Kidney (tissue), 13 donors: ENCODE measurements at regions not wholly inside any gene's neighbourhood (a gene's known extent, or its start where the extent isn't known, plus 50 kb on each side); places are given as distances from the start of the nearest gene placed in this dataset.
A peak's percentile ranks its signal among the peaks of the same experiment; 100 is the strongest.

Experiments
- DNase-seq, 5 donors: peaks; one replicate each; pipeline ENCODE4 v3.0.0-alpha.2; 2013 to 2020
- FAIRE-seq: peaks from 2 replicates; lab custom pipeline; 2012; peaks lifted over from hg19 to GRCh38; lab: Jason Lieb, UNC
- H3K27ac ChIP-seq, 2 donors: one replicate each; pipeline ENCODE4 v1.7.0; 2013; ENCODE audit warnings: low read depth in 2 of 2, low read length in 2 of 2, inconsistent platforms in 1 of 2
- H3K27me3 ChIP-seq: one replicate; pipeline ENCODE4 v1.7.1; 2013; ENCODE audit warnings: low read length, inconsistent platforms; ENCODE audit not compliant: control insufficient read depth, insufficient read depth
- H3K36me3 ChIP-seq, 3 donors: one replicate each; pipeline versions ENCODE4 v1.7.0 to v1.7.1; 2013; ENCODE audit warnings: low read length in 3 of 3, control low read depth in 1 of 3, inconsistent platforms in 1 of 3; ENCODE audit not compliant: insufficient read depth in 3 of 3, control insufficient read depth in 2 of 3
- H3K4me1 ChIP-seq, 3 donors: one replicate each; pipeline versions ENCODE4 v1.7.0 to v1.7.1; 2013; ENCODE audit warnings: low read length in 3 of 3, inconsistent platforms in 1 of 3, low read depth in 1 of 3; ENCODE audit not compliant: control insufficient read depth in 2 of 3, insufficient read depth in 2 of 3
- H3K4me3 ChIP-seq, 3 donors: one replicate each; pipeline versions ENCODE4 v1.7.0 to v1.8.1; 2013; ENCODE audit warnings: low read length in 3 of 3, control low read depth in 1 of 3, inconsistent platforms in 1 of 3
- H3K9ac ChIP-seq, 3 donors: one replicate each; pipeline versions ENCODE4 v1.7.0 to v1.7.1; 2013; ENCODE audit warnings: low read length in 3 of 3, control low read depth in 1 of 3, inconsistent platforms in 1 of 3
- H3K9me3 ChIP-seq, 3 donors: one replicate each; pipeline versions ENCODE4 v1.7.0 to v1.7.1; 2013; ENCODE audit warnings: low read length in 3 of 3, control low read depth in 1 of 3, inconsistent platforms in 1 of 3; ENCODE audit not compliant: control insufficient read depth in 2 of 3, insufficient read depth in 1 of 3
- intact Hi-C: fragments of 100-400 bp; cut with DNase I; formaldehyde crosslinking; loops from one replicate; pipeline ENCODE4 v1.11.1; 2022
- TF ChIP-seq, protein P1 (sequence below): IDR thresholded peaks from 3 replicates; pipeline ENCODE4 v1.5.1; 2012; ENCODE audit warnings: mild to moderate bottlenecking, moderate library complexity, borderline replicate concordance; ENCODE audit not compliant: insufficient read depth; ENCODE audit errors: extremely low read depth
- donor health status: control.
- donor health status: control.
- donor health status: control.
- donor health status: control.
- donor health status: control.
- donor health status: DM: yes; HTN: yes; CAD: no.
- donor health status: Normal renal cell carcinoma (clear cell type).

DNA sequence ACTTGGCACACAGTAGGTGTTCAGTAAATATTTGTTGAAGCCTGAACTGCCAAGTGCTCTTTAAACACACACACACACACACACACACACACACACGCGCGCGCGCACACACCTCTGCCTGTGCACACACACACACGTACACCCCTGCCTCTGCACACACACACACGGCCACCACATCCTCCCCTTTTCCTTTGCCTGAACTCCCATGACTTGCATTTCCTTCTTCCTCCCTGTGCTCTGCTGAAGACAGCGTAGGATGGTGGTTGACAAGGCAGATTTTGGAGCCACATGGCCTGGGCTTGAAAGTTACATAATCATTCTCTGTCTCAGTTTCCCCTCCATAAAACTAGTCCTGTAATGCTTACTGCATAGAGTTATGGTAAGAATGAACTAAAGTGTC is 712.3 kb downstream of the PTPRU start:
- no peaks in the 10 kb centered on the region for H3K4me1 ChIP-seq
- no peak overlapping the region for H3K9ac ChIP-seq
- H3K36me3 ChIP-seq = no peaks in the 10 kb centered on the region
- H3K27ac ChIP-seq = no peak overlapping the region
- H3K9me3 ChIP-seq = no peaks in the 10 kb centered on the region
- no peak for FAIRE-seq
- no peak overlapping the region for H3K4me3 ChIP-seq
- no peak for DNase-seq
- no peaks in the 10 kb centered on the region for H3K27me3 ChIP-seq
- TF ChIP-seq, protein P1, sequence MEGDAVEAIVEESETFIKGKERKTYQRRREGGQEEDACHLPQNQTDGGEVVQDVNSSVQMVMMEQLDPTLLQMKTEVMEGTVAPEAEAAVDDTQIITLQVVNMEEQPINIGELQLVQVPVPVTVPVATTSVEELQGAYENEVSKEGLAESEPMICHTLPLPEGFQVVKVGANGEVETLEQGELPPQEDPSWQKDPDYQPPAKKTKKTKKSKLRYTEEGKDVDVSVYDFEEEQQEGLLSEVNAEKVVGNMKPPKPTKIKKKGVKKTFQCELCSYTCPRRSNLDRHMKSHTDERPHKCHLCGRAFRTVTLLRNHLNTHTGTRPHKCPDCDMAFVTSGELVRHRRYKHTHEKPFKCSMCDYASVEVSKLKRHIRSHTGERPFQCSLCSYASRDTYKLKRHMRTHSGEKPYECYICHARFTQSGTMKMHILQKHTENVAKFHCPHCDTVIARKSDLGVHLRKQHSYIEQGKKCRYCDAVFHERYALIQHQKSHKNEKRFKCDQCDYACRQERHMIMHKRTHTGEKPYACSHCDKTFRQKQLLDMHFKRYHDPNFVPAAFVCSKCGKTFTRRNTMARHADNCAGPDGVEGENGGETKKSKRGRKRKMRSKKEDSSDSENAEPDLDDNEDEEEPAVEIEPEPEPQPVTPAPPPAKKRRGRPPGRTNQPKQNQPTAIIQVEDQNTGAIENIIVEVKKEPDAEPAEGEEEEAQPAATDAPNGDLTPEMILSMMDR = no peak
- intact Hi-C loops = no loop called here

DNA sequence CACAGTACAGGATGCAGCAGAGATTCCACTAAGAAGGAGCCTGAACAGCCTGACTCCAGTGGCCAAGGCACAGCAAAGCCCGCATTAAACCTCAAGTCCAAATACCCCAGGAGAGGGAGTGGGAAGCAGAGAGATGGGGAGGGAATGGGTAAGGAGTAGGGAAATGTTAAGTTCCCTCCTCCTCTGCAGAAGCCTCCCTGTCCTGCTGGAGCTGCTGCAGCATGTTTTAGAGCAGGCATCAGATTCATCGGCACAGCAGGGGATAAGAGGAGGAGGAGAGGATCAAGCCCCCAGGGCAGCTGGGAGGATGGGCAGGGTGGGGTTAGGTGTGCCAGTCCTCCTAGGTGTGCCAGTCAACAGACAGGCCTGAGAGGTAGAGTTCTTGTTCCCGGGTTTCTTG is 709.7 kb downstream of the PTPRU start:
- no peaks in the 10 kb centered on the region for H3K4me1 ChIP-seq
- DNase-seq (no peak), FAIRE-seq (no peak)
- TF ChIP-seq, protein P1 = no peak
- H3K9ac ChIP-seq = no peak overlapping the region
- no peaks in the 10 kb centered on the region for H3K9me3 ChIP-seq
- no peak overlapping the region for H3K27ac ChIP-seq
- no peaks in the 10 kb centered on the region for H3K27me3 ChIP-seq
- H3K36me3 ChIP-seq = no peaks in the 10 kb centered on the region
- intact Hi-C loops = no loop called here
- H3K4me3 ChIP-seq = no peak overlapping the region

DNA sequence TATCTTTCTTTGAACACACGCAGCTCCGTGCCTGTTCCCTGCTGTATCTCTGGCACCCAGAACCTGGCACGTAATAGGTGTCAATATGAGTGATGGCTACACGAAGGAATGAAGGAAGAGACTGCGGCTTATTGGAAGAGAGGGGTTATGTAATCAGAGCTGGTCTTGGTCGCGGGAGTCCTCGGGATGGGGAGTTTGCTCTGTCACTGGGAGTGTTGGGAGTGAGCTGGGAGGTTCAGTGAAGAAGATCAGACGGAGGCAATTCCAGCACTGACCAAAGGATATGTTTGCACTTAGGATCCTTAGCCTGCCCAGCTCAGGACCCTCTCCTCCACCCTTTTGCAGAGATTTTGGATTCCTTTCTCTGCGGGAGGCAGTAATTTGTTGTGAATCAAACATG is 709.1 kb downstream of the PTPRU start:
- Histone ChIP-seq H3K36me3 (no peaks in the 10 kb centered on the region), H3K9me3 (no peaks in the 10 kb centered on the region), H3K27ac (no peak overlapping the region), H3K4me1 (no peaks in the 10 kb centered on the region), H3K27me3 (no peaks in the 10 kb centered on the region), H3K4me3 (no peak overlapping the region), H3K9ac (no peak overlapping the region)
- DNase-seq = peak in 2 of 5 donors; percentile 12 to 23
- intact Hi-C loops = no loop called here
- FAIRE-seq = no peak
- TF ChIP-seq, protein P1 = no peak

DNA sequence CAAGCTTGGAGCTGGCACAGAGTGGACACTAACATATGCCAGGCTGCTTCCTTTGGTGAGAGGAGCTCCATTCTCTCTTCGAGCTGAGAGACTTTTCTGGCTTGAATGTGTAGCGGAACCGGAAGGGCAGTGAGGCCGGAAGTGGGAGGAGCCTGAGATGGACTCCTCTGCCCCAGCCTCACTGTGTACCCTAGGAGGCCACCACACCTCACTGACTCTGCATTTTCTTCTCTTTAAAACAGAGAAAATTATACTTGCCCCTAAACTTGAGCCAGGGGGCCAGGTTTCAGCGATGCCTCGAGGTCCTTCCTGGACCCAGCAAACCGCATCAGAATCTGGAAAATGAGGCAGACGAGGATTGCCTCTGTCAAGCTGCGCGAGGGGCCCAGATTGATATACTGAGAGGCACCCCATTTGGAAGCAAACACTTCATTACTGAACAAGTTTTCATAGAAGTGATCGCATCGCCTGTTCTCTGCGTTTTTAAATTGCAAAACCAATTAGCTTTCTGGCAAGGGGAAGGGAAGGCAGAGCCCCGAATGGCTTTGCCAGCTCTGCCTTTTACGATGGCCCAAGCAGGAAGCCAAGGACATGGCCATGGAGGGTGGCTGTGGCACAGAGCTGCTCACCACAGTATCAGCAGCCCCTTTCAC is 708.1 kb downstream of the PTPRU start:
- no peak overlapping the region for H3K27ac ChIP-seq
- FAIRE-seq = no peak

More for the DNA sequence above, 708.1 kb downstream of the PTPRU start:
- Histone ChIP-seq H3K9me3 (no peaks in the 10 kb centered on the region), H3K9ac (no peak overlapping the region), H3K4me1 (no peaks in the 10 kb centered on the region), H3K36me3 (no peaks in the 10 kb centered on the region), H3K4me3 (no peak overlapping the region), H3K27me3 (no peaks in the 10 kb centered on the region)
- TF ChIP-seq, protein P1 = no peak
- intact Hi-C loops = no loop called here
- DNase-seq = no peak
